HEK293 (cell line): ENCODE measurements at regions not wholly inside any gene's neighbourhood (a gene's known extent, or its start where the extent isn't known, plus 50 kb on each side); places are given as distances from the start of the nearest gene placed in this dataset.

Source experiments
- CTCF ChIA-PET: fragments of 350-600 bp; formaldehyde crosslinking; extraction: SDS; loops from one replicate; lab custom pipeline; 2021; ENCODE audit warnings: antibody characterized with exemption; lab: Yijun Ruan, JAX
- POLR2A ChIA-PET: fragments of 300-600 bp; formaldehyde crosslinking; extraction: SDS; loops from one replicate; lab custom pipeline; 2020; ENCODE audit warnings: antibody characterized with exemption, inconsistent platforms; lab: Yijun Ruan, JAX
- H3K27ac ChIP-seq: fragments of 200-500 bp; sonication (Bioruptor generic); 2 replicates; pipeline ENCODE4 v1.5.1; 2014; ENCODE audit warnings: low read depth, low read length, control low read depth, inconsistent platforms; ENCODE audit errors: extremely low read depth
- H3K36me3 ChIP-seq, 2 experiments: fragments of 200-500 bp in 1 of 2; sonication (Bioruptor generic) in 1 of 2; 1 replicate in 1 of 2; 2 replicates in 1 of 2; pipeline ENCODE4 v1.5.1; 2014 to 2017; ENCODE audit warnings: inconsistent platforms in 2 of 2, low read length in 2 of 2; ENCODE audit not compliant: control insufficient read depth in 2 of 2, insufficient read depth in 1 of 2
- H3K4me1 ChIP-seq: fragments of 200-500 bp; sonication (Bioruptor generic); 2 replicates; pipeline ENCODE4 v1.5.1; 2014; ENCODE audit warnings: mild to moderate bottlenecking, low read length, inconsistent platforms; ENCODE audit not compliant: control insufficient read depth, insufficient read depth
- H3K4me3 ChIP-seq: 2 replicates; pipeline ENCODE4 v1.5.1; 2011; ENCODE audit warnings: low read depth, mild to moderate bottlenecking, control low read depth, low read length, moderate library complexity
- H3K9me3 ChIP-seq: fragments of 200-500 bp; sonication (Bioruptor generic); 2 replicates; pipeline ENCODE4 v1.5.1; 2014; ENCODE audit warnings: low read depth, low read length, inconsistent platforms; ENCODE audit not compliant: control insufficient read depth, insufficient read depth
- BCL11A ChIP-seq: fragments of 450-650 bp; formaldehyde crosslinking; IDR thresholded peaks from 2 replicates; pipeline ENCODE4 v1.5.1; 2016; ENCODE audit warnings: low read depth, missing biosample characterization, missing genetic modification characterization
- ELK4 ChIP-seq: IDR thresholded peaks from 2 replicates; pipeline ENCODE4 v1.6.1; 2011; ENCODE audit warnings: mild to moderate bottlenecking, low read depth, low read length, borderline replicate concordance
- GLI2 ChIP-seq: fragments of 450-650 bp; formaldehyde crosslinking; IDR thresholded peaks from 2 replicates; pipeline ENCODE4; 2017; ENCODE audit warnings: missing biosample characterization, missing genetic modification characterization, low read depth, borderline replicate concordance
- GLIS2 ChIP-seq: fragments of 450-650 bp; formaldehyde crosslinking; IDR thresholded peaks from 2 replicates; pipeline ENCODE4 v1.5.1; 2016; ENCODE audit warnings: missing biosample characterization, missing genetic modification characterization
- KLF16 ChIP-seq: fragments of 450-650 bp; formaldehyde crosslinking; IDR thresholded peaks from 2 replicates; pipeline ENCODE4 v1.5.1; 2017; ENCODE audit warnings: missing biosample characterization, missing genetic modification characterization
- KLF7 ChIP-seq: fragments of 450-650 bp; formaldehyde crosslinking; IDR thresholded peaks from 2 replicates; pipeline ENCODE4 v1.5.1; 2016; ENCODE audit warnings: missing biosample characterization, missing genetic modification characterization, borderline replicate concordance
- MYNN ChIP-seq: fragments of 450-650 bp; formaldehyde crosslinking; IDR thresholded peaks from 2 replicates; pipeline ENCODE4 v1.5.1; 2016; ENCODE audit warnings: missing biosample characterization, missing genetic modification characterization, borderline replicate concordance
- RBAK ChIP-seq: fragments of 450-650 bp; formaldehyde crosslinking; IDR thresholded peaks from 2 replicates; pipeline ENCODE4 v1.5.1; 2016; ENCODE audit warnings: missing biosample characterization, missing genetic modification characterization
- SCRT1 ChIP-seq: fragments of 450-650 bp; formaldehyde crosslinking; IDR thresholded peaks from 2 replicates; pipeline ENCODE4 v1.5.1; 2016; ENCODE audit warnings: missing biosample characterization, missing genetic modification characterization, borderline replicate concordance
- SCRT2 ChIP-seq: fragments of 450-650 bp; formaldehyde crosslinking; IDR thresholded peaks from 2 replicates; pipeline ENCODE4 v1.5.1; 2016; ENCODE audit warnings: missing biosample characterization, missing genetic modification characterization
- SP3 ChIP-seq: fragments of 450-650 bp; formaldehyde crosslinking; IDR thresholded peaks from 2 replicates; pipeline ENCODE4 v1.5.1; 2016; ENCODE audit warnings: missing biosample characterization, missing genetic modification characterization
- ZFP3 ChIP-seq: fragments of 450-650 bp; formaldehyde crosslinking; IDR thresholded peaks from 2 replicates; pipeline ENCODE4 v1.5.1; 2016; ENCODE audit warnings: low read depth, missing biosample characterization, missing genetic modification characterization
- ZNF114 ChIP-seq: fragments of 450-650 bp; formaldehyde crosslinking; IDR thresholded peaks from 2 replicates; pipeline ENCODE4 v1.5.0; 2017; ENCODE audit warnings: missing biosample characterization, missing genetic modification characterization
- ZNF138 ChIP-seq: fragments of 450-650 bp; formaldehyde crosslinking; IDR thresholded peaks from 2 replicates; pipeline ENCODE4 v1.5.1; 2016; ENCODE audit warnings: missing biosample characterization, missing genetic modification characterization, borderline replicate concordance
- ZNF248 ChIP-seq: fragments of 450-650 bp; formaldehyde crosslinking; IDR thresholded peaks from 2 replicates; pipeline ENCODE4 v1.5.1; 2017; ENCODE audit warnings: missing biosample characterization, missing genetic modification characterization
- ZNF404 ChIP-seq: fragments of 450-650 bp; formaldehyde crosslinking; IDR thresholded peaks from 2 replicates; pipeline ENCODE4 v1.5.1; 2017; ENCODE audit warnings: missing biosample characterization, missing genetic modification characterization
- ZNF48 ChIP-seq: fragments of 450-650 bp; formaldehyde crosslinking; IDR thresholded peaks from 2 replicates; pipeline ENCODE4 v1.5.1; 2016; ENCODE audit warnings: missing biosample characterization, missing genetic modification characterization
- ZNF560 ChIP-seq: fragments of 450-650 bp; formaldehyde crosslinking; IDR thresholded peaks from 2 replicates; pipeline ENCODE4 v1.5.1; 2017; ENCODE audit warnings: missing biosample characterization, missing genetic modification characterization, borderline replicate concordance
- ZNF585B ChIP-seq: fragments of 450-650 bp; formaldehyde crosslinking; IDR thresholded peaks from 2 replicates; pipeline ENCODE4 v1.5.1; 2016; ENCODE audit warnings: missing biosample characterization, missing genetic modification characterization
- ZNF623 ChIP-seq: fragments of 450-650 bp; formaldehyde crosslinking; IDR thresholded peaks from 2 replicates; pipeline ENCODE4 v1.5.1; 2016; ENCODE audit warnings: missing biosample characterization, missing genetic modification characterization
- ZNF654 ChIP-seq: fragments of 450-650 bp; formaldehyde crosslinking; IDR thresholded peaks from 2 replicates; pipeline ENCODE4 v1.5.1; 2016; ENCODE audit warnings: low read depth, missing biosample characterization, missing genetic modification characterization
- ZNF704 ChIP-seq: fragments of 450-650 bp; formaldehyde crosslinking; IDR thresholded peaks from 2 replicates; pipeline ENCODE4 v1.5.1; 2016; ENCODE audit warnings: missing biosample characterization, missing genetic modification characterization
- TF ChIP-seq, protein P1 (sequence below): fragments of 450-650 bp; formaldehyde crosslinking; optimal IDR thresholded peaks from 2 replicates; pipeline ENCODE3; 2016; ENCODE audit warnings: missing biosample characterization, mild to moderate bottlenecking, missing genetic modification characterization
- TF ChIP-seq, protein P2 (sequence below): fragments of 450-650 bp; formaldehyde crosslinking; IDR thresholded peaks from 2 replicates; pipeline ENCODE4 v1.5.1; 2016; ENCODE audit warnings: missing biosample characterization, missing genetic modification characterization
- TF ChIP-seq, protein P3 (sequence below): fragments of 450-650 bp; formaldehyde crosslinking; IDR thresholded peaks from 2 replicates; pipeline ENCODE4 v1.5.1; 2016; ENCODE audit warnings: missing biosample characterization, missing genetic modification characterization
- TF ChIP-seq, protein P4 (sequence below): fragments of 450-650 bp; formaldehyde crosslinking; IDR thresholded peaks from 2 replicates; pipeline ENCODE4 v1.5.1; 2016; ENCODE audit warnings: missing biosample characterization, missing genetic modification characterization
- TF ChIP-seq, protein P5 (sequence below): fragments of 450-650 bp; formaldehyde crosslinking; IDR thresholded peaks from 2 replicates; pipeline ENCODE4 v1.5.1; 2016; ENCODE audit warnings: missing biosample characterization, missing genetic modification characterization

DNA sequence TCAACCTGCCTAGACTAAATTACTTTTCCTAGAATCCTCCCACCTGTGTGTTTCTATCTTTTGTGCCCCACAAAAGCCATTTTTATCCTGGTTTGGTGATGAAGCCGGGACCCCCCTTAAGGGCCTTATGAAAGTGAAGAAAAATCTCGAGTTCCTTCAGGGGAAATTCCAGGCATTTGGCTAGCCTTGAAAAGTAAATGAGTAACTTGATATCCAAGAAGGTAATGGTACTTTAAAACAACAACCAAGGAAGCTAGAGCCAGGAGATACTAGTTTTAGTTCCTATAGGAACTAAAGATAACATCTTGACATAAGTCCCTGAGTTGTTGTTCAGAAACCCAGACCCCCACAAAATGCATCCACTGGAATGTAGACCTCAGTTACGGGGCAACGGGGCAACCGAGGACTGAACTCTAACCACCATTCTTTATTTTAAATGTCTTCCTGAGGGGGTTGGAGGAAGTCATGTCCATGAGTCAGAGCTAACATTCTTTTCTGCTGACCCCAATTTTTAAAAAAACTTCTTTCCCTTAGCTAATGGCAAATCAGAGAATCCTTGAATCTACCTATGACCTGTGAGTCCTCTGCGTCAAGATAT, 73.9 kb downstream of the VCX3A start:
- Histone ChIP-seq H3K9me3 (no peaks in the 10 kb centered on the region), H3K4me1 (no peaks in the 10 kb centered on the region), H3K27ac (no peak overlapping the region), H3K36me3 (no peaks in the 10 kb centered on the region), H3K4me3 (no peak overlapping the region)
- POLR2A ChIA-PET: no interaction called here
- TF ChIP-seq ZNF623 (tag by site-specific recombination): no peak
- no peak for TF ChIP-seq KLF16
- TF ChIP-seq SCRT2 (tag by site-specific recombination): no peak
- TF ChIP-seq, protein P1, sequence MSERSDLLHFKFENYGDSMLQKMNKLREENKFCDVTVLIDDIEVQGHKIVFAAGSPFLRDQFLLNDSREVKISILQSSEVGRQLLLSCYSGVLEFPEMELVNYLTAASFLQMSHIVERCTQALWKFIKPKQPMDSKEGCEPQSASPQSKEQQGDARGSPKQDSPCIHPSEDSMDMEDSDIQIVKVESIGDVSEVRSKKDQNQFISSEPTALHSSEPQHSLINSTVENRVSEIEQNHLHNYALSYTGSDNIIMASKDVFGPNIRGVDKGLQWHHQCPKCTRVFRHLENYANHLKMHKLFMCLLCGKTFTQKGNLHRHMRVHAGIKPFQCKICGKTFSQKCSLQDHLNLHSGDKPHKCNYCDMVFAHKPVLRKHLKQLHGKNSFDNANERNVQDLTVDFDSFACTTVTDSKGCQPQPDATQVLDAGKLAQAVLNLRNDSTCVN (tag by site-specific recombination): no peak
- no peak for TF ChIP-seq ZNF585B (tag by site-specific recombination)
- no peak for TF ChIP-seq GLI2 (tag by site-specific recombination)
- TF ChIP-seq, protein P2, sequence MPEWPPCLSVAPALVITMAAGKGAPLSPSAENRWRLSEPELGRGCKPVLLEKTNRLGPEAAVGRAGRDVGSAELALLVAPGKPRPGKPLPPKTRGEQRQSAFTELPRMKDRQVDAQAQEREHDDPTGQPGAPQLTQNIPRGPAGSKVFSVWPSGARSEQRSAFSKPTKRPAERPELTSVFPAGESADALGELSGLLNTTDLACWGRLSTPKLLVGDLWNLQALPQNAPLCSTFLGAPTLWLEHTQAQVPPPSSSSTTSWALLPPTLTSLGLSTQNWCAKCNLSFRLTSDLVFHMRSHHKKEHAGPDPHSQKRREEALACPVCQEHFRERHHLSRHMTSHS (tag by site-specific recombination): no peak
- no peak for TF ChIP-seq ZNF560 (tag by site-specific recombination)
- TF ChIP-seq ZFP3 (tag by site-specific recombination): no peak
- no peak for TF ChIP-seq ZNF248 (tag by site-specific recombination)
- TF ChIP-seq SCRT1 (tag by site-specific recombination): no peak
- CTCF ChIA-PET: no interaction called here

- H3K27ac ChIP-seq: no peak overlapping the region
- no peak overlapping the region for H3K4me3 ChIP-seq
- H3K9me3 ChIP-seq: no peaks in the 10 kb centered on the region
- ChIA-PET POLR2A (no interaction called here), CTCF (no interaction called here)
- no peaks in the 10 kb centered on the region for H3K4me1 ChIP-seq
- no peaks in the 10 kb centered on the region for H3K36me3 ChIP-seq
- TF ChIP-seq, protein P3, sequence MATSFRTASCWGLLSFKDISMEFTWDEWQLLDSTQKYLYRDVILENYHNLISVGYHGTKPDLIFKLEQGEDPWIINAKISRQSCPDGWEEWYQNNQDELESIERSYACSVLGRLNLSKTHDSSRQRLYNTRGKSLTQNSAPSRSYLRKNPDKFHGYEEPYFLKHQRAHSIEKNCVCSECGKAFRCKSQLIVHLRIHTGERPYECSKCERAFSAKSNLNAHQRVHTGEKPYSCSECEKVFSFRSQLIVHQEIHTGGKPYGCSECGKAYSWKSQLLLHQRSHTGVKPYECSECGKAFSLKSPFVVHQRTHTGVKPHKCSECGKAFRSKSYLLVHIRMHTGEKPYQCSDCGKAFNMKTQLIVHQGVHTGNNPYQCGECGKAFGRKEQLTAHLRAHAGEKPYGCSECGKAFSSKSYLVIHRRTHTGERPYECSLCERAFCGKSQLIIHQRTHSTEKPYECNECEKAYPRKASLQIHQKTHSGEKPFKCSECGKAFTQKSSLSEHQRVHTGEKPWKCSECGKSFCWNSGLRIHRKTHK (tag by site-specific recombination): no peak
- TF ChIP-seq ZNF704: no peak
- TF ChIP-seq ZNF114 (tag by site-specific recombination): no peak
- no peak for TF ChIP-seq BCL11A
- TF ChIP-seq SP3 (tag by site-specific recombination): no peak
- TF ChIP-seq RBAK: no peak
- TF ChIP-seq ZNF48: no peak
- TF ChIP-seq ELK4: no peak
- TF ChIP-seq MYNN (tag by site-specific recombination): no peak
- TF ChIP-seq, protein P4, sequence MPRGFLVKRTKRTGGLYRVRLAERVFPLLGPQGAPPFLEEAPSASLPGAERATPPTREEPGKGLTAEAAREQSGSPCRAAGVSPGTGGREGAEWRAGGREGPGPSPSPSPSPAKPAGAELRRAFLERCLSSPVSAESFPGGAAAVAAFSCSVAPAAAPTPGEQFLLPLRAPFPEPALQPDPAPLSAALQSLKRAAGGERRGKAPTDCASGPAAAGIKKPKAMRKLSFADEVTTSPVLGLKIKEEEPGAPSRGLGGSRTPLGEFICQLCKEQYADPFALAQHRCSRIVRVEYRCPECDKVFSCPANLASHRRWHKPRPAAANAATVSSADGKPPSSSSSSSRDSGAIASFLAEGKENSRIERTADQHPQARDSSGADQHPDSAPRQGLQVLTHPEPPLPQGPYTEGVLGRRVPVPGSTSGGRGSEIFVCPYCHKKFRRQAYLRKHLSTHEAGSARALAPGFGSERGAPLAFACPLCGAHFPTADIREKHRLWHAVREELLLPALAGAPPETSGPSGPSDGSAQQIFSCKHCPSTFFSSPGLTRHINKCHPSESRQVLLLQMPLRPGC (tag by site-specific recombination): no peak
- no peak for TF ChIP-seq ZNF138 (tag by site-specific recombination)
- TF ChIP-seq SCRT2 (tag by site-specific recombination): no peak
- TF ChIP-seq KLF7: no peak
- TF ChIP-seq ZNF404 (tag by site-specific recombination): no peak
- no peak for TF ChIP-seq GLIS2
- no peak for TF ChIP-seq ZNF654 (tag by site-specific recombination)
- TF ChIP-seq, protein P5, sequence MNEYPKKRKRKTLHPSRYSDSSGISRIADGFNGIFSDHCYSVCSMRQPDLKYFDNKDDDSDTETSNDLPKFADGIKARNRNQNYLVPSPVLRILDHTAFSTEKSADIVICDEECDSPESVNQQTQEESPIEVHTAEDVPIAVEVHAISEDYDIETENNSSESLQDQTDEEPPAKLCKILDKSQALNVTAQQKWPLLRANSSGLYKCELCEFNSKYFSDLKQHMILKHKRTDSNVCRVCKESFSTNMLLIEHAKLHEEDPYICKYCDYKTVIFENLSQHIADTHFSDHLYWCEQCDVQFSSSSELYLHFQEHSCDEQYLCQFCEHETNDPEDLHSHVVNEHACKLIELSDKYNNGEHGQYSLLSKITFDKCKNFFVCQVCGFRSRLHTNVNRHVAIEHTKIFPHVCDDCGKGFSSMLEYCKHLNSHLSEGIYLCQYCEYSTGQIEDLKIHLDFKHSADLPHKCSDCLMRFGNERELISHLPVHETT (tag by site-specific recombination): no peak
Measured at GRCh38 chrX:6456196-6456595, 78.7 kb downstream of the VCX3A start.
